ENCODE measurements at regions not wholly inside any gene's neighbourhood (a gene's known extent, or its start where the extent isn't known, plus 50 kb on each side); places are given as distances from the start of the nearest gene placed in this dataset.

DNA sequence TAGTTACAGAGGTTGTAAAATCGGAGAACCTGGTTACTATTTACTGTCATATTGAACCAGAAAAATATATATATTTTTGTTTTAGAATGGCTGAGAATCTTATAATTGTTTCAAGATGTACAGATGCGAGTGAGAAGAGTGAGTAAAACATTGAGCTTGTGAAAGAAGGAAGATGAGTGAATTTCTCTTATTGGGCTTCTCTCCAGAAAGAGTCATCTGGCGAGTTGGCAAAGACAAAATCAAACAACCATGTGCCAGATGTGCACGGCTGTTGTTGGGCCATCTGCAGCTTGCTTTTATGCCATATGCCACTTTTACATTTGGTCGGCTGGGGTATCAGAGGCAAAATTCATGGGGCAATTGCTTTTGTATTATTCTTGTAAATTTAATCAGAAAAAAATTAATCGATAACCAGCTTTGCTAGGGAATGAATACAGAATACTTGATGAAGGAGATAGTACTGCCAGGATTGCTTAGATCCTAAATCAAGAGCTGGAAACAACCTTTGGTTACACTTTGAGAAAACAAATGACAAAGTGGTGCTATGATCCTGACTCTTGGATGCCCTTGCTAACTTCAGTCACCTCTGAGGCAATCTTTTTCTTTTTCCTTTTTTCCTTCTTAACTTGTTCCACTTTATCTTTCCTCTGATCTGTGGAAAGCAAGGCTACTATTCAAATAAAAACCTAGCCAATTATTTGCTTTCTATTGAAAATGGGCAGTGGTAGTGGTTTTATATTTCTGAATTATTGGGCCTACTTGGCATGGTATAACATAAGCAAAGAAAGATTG is 97.1 kb upstream of the GRIK2 start:
- peak; percentile 23 for DNase-seq (ENCODE audit: low read depth)

DNA sequence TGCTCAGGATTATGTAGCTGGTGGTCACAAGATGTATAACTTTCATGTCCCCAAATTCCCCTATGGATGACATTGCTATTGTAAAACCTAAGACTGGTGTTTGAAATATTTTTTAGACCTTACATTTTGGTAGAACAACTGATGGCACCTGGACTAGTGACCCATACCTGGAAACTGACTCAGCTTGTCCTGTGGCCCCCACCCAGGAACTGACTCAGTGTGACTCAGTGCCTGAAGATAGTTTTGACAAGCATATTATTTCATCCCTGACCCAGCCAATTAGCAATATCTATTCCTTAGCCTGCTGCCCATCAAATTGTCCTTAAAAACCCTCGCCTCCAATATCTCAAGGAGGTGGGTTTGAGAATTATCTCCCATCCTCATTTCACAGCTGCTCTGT is 90.9 kb upstream of the GRIK2 start:
- no peak for DNase-seq (ENCODE audit: low read depth)

DNA sequence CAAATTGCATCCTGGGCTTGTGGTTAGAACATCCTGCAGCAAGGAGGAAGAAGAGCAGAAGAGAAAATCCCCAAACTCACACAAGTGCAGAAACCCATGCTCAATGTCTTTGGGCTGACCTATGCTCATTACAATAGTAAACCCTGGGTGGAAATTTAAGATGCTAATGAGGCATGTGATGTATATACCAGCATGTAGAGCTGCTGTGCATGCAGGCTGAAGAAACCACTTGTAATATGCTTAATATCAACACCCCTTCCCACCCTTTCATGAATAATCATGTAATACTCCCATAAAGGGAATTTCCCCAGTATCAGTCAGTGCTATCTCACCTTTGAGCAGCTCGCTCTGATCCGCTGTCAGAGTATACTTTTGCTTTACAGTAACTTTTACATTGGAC is 90.0 kb upstream of the GRIK2 start:
- no peak for DNase-seq (ENCODE audit: low read depth)

DNA sequence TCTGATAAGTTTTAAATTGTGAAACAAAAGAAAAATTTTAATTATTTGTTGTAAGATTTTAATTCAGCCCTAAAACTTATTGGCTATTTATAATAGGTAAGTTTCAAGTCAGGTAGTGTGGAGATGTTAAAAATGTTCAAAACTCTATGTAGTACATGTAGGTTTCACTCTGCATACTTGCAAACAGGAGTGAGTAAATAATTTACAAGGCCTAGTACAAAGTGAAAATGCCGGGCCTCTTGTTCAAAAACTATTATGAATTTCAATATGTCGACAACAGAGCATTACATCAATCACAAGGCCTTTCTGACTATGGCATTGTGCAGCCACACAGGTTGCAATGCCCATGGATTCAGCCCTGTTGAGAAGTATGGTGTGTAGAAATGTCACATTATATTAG is 80.9 kb upstream of the GRIK2 start:
- no peak for DNase-seq (ENCODE audit: low read depth)

GRCh38 chr6:101322921-101323320 is 70.6 kb upstream of the GRIK2 start:
- DNase-seq (ENCODE audit: low read depth) = no peak

GRCh38 chr6:101326411-101326810 is 67.1 kb upstream of the GRIK2 start:
- no peak for DNase-seq (ENCODE audit: low read depth)

DNA sequence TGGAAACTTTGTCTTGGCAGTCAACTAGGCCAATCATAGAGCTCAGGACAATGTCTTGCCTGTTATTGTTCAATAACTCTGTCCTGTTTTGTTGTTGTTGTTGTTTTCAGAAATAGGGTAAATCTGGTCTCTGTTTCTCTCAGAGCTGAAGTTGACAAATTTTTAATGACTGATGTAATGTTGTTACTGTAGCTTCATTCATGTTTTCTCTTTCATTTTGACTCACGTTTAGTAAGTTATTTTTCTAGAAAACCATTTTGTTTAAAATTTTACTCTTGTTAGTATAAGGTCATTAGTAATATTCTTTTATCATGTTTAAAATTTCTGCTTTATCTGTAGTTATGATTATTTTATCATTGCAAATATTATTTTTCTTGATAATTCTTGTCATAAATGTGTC is 51.6 kb upstream of the GRIK2 start:
- DNase-seq (ENCODE audit: low read depth) = no peak

All from RPMI7951 (cell line).